ENCODE measurements at regions not wholly inside any gene's neighbourhood (a gene's known extent, or its start where the extent isn't known, plus 50 kb on each side); places are given as distances from the start of the nearest gene placed in this dataset.
"Not testable (repeated sequence)": the region's sequence is repeated elsewhere in the genome, so short reads cannot be mapped to it uniquely, and the experiment has no call there.

- no peak for DNase-seq (ENCODE audit: low read depth in 3 of 3)
Measured at GRCh38 chr4:159655547-159655946, 552.7 kb downstream of the RAPGEF2 start.

- no peak for DNase-seq (ENCODE audit: low read depth in 3 of 3)
Measured at GRCh38 chr4:159669094-159669493, 566.2 kb downstream of the RAPGEF2 start.

GRCh38 chr4:159673221-159673620, 570.3 kb downstream of the RAPGEF2 start:
- DNase-seq (ENCODE audit: low read depth in 3 of 3), result no peak

GRCh38 chr4:159674241-159674640, 571.4 kb downstream of the RAPGEF2 start:
- no peak for DNase-seq (ENCODE audit: low read depth in 3 of 3)

- DNase-seq (ENCODE audit: low read depth in 3 of 3), result no peak
Measured at GRCh38 chr4:159677521-159677920, 574.6 kb downstream of the RAPGEF2 start.

- no peak for DNase-seq (ENCODE audit: low read depth in 3 of 3)
Measured at GRCh38 chr4:159682996-159683395, 580.1 kb downstream of the RAPGEF2 start.

- no peak for DNase-seq (ENCODE audit: low read depth in 3 of 3)
Measured at GRCh38 chr4:159684061-159684460, 581.2 kb downstream of the RAPGEF2 start.

- no peak for DNase-seq (ENCODE audit: low read depth in 3 of 3)
Measured at GRCh38 chr4:159685340-159686092, 582.6 kb downstream of the RAPGEF2 start.

GRCh38 chr4:159689526-159689925, 586.6 kb downstream of the RAPGEF2 start:
- DNase-seq (ENCODE audit: low read depth in 3 of 3), result no peak

GRCh38 chr4:159697322-159698283, 594.7 kb downstream of the RAPGEF2 start:
- no peak for DNase-seq (ENCODE audit: low read depth in 3 of 3)

- DNase-seq (ENCODE audit: low read depth in 3 of 3), result no peak
Measured at GRCh38 chr4:159698336-159698735, 595.5 kb downstream of the RAPGEF2 start.

- no peak for DNase-seq (ENCODE audit: low read depth in 3 of 3)
Measured at GRCh38 chr4:159702200-159702599, 599.3 kb downstream of the RAPGEF2 start.

- no peak for DNase-seq (ENCODE audit: low read depth in 3 of 3)
Measured at GRCh38 chr4:159705334-159705733, 602.5 kb downstream of the RAPGEF2 start.

- DNase-seq (ENCODE audit: low read depth in 3 of 3), result no peak
Measured at GRCh38 chr4:159706704-159707103, 603.8 kb downstream of the RAPGEF2 start.

- not testable (repeated sequence) for DNase-seq (ENCODE audit: low read depth in 3 of 3)
Measured at GRCh38 chr4:159715180-159715579, 612.3 kb downstream of the RAPGEF2 start.

GRCh38 chr4:159719531-159719930, 616.7 kb downstream of the RAPGEF2 start:
- no peak for DNase-seq (ENCODE audit: low read depth in 3 of 3)

- no peak for DNase-seq (ENCODE audit: low read depth in 3 of 3)
Measured at GRCh38 chr4:159722052-159722451, 619.2 kb downstream of the RAPGEF2 start.

- no peak for DNase-seq (ENCODE audit: low read depth in 3 of 3)
Measured at GRCh38 chr4:159722918-159723317, 620.0 kb downstream of the RAPGEF2 start.

- DNase-seq (ENCODE audit: low read depth in 3 of 3), result no peak
Measured at GRCh38 chr4:159723341-159724048, 620.6 kb downstream of the RAPGEF2 start.

- DNase-seq (ENCODE audit: low read depth in 3 of 3), result no peak
Measured at GRCh38 chr4:159725571-159725970, 622.7 kb downstream of the RAPGEF2 start.

- DNase-seq (ENCODE audit: low read depth in 3 of 3), result no peak
Measured at GRCh38 chr4:159735281-159736207, 632.7 kb downstream of the RAPGEF2 start.
